ENCODE measurements at regions not wholly inside any gene's neighbourhood (a gene's known extent, or its start where the extent isn't known, plus 50 kb on each side); places are given as distances from the start of the nearest gene placed in this dataset.
"Not testable (repeated sequence)": the region's sequence is repeated elsewhere in the genome, so short reads cannot be mapped to it uniquely, and the experiment has no call there.

GRCh38 chr10:76815505-76815904 is 822.1 kb downstream of the KCNMA1 start:
- H3K27ac ChIP-seq (ENCODE audit: low read depth, low read length) = not testable (repeated sequence)
- 81 to 88% (median 87%) methylated on average over 9 of the region's 9 CpGs for WGBS, 3 donors

GRCh38 chr10:76811430-76811829 is 826.2 kb downstream of the KCNMA1 start:
- H3K27ac ChIP-seq (ENCODE audit: low read depth, low read length) = no peak overlapping the region

GRCh38 chr10:76788452-76788811 is 849.2 kb downstream of the KCNMA1 start:
- 55 to 74% (median 70%) methylated on average over 4 of the region's 4 CpGs for WGBS, 3 donors

GRCh38 chr10:76787746-76788451 is 849.7 kb downstream of the KCNMA1 start:
- H3K27ac ChIP-seq (ENCODE audit: low read depth, low read length) = no peak overlapping the region
- 91 to 95% (median 93%) methylated on average over 3 of the region's 3 CpGs for WGBS, 3 donors

More at GRCh38 chr10:76788452-76788811, 849.2 kb downstream of the KCNMA1 start:
- no peak overlapping the region for H3K27ac ChIP-seq (ENCODE audit: low read depth, low read length)

GRCh38 chr10:76786504-76787072 is 851.0 kb downstream of the KCNMA1 start:
- WGBS, 3 donors = 80 to 83% (median 81%) methylated on average over 4 of the region's 4 CpGs
- H3K27ac ChIP-seq (ENCODE audit: low read depth, low read length) = no peak overlapping the region

- no peak overlapping the region for H3K27ac ChIP-seq (ENCODE audit: low read depth, low read length)
- WGBS, 3 donors = 32 to 91% (median 45%) methylated on average over 1 of the region's 1 CpG
These were observed 853.5 kb downstream of the KCNMA1 start for GRCh38 chr10:76784076-76784475.

GRCh38 chr10:76779796-76780301 is 857.8 kb downstream of the KCNMA1 start:
- H3K27ac ChIP-seq (ENCODE audit: low read depth, low read length) = no peak overlapping the region
- WGBS, 3 donors = 58 to 80% (median 71%) methylated on average over 6 of the region's 6 CpGs

GRCh38 chr10:76778914-76779795 is 858.5 kb downstream of the KCNMA1 start:
- no peak overlapping the region for H3K27ac ChIP-seq (ENCODE audit: low read depth, low read length)
- WGBS, 3 donors = 48 to 72% (median 60%) methylated on average over 10 of the region's 10 CpGs

GRCh38 chr10:76774987-76775603 is 862.5 kb downstream of the KCNMA1 start:
- no peak overlapping the region for H3K27ac ChIP-seq (ENCODE audit: low read depth, low read length)
- 92 to 94% (median 93%) methylated on average over 4 of the region's 4 CpGs for WGBS, 3 donors

- no peak overlapping the region for H3K27ac ChIP-seq (ENCODE audit: low read depth, low read length)
These were observed 868.0 kb downstream of the KCNMA1 start for GRCh38 chr10:76769582-76769981.

GRCh38 chr10:76769161-76769560 is 868.4 kb downstream of the KCNMA1 start:
- WGBS, 3 donors = 90 to 97% (median 93%) methylated on average over 2 of the region's 2 CpGs
- H3K27ac ChIP-seq (ENCODE audit: low read depth, low read length) = no peak overlapping the region

GRCh38 chr10:76766682-76767081 is 870.9 kb downstream of the KCNMA1 start:
- no peak overlapping the region for H3K27ac ChIP-seq (ENCODE audit: low read depth, low read length)
- 38 to 95% (median 92%) methylated on average over 7 of the region's 7 CpGs for WGBS, 3 donors

- H3K27ac ChIP-seq (ENCODE audit: low read depth, low read length) = not testable (repeated sequence)
- WGBS, 3 donors = 73 to 90% (median 74%) methylated on average over 3 of the region's 3 CpGs
These were observed 872.7 kb downstream of the KCNMA1 start for GRCh38 chr10:76764921-76765320.

GRCh38 chr10:76764177-76764576 is 873.4 kb downstream of the KCNMA1 start:
- WGBS, 3 donors = 77 to 88% (median 77%) methylated on average over 3 of the region's 3 CpGs

GRCh38 chr10:76763376-76763775 is 874.2 kb downstream of the KCNMA1 start:
- H3K27ac ChIP-seq (ENCODE audit: low read depth, low read length) = no peak overlapping the region
- 64 to 80% (median 74%) methylated on average over 1 of the region's 1 CpG for WGBS, 3 donors

More at GRCh38 chr10:76764177-76764576, 873.4 kb downstream of the KCNMA1 start:
- no peak overlapping the region for H3K27ac ChIP-seq (ENCODE audit: low read depth, low read length)

GRCh38 chr10:76759681-76760080 is 877.9 kb downstream of the KCNMA1 start:
- WGBS, 3 donors = 68 to 74% (median 69%) methylated on average over 3 of the region's 3 CpGs
- H3K27ac ChIP-seq (ENCODE audit: low read depth, low read length) = no peak overlapping the region

- H3K27ac ChIP-seq (ENCODE audit: low read depth, low read length) = no peak overlapping the region
- WGBS, 3 donors = 62 to 73% (median 66%) methylated on average over 3 of the region's 3 CpGs
These were observed 894.4 kb downstream of the KCNMA1 start for GRCh38 chr10:76743169-76743568.

GRCh38 chr10:76740514-76740913 is 897.1 kb downstream of the KCNMA1 start:
- H3K27ac ChIP-seq (ENCODE audit: low read depth, low read length) = no peak overlapping the region

- 80 to 89% (median 80%) methylated on average over 3 of the region's 3 CpGs for WGBS, 3 donors
- no peak overlapping the region for H3K27ac ChIP-seq (ENCODE audit: low read depth, low read length)
These were observed 898.6 kb downstream of the KCNMA1 start for GRCh38 chr10:76738991-76739390.

All from adipose tissue (tissue), 3 donors.